WERI-Rb-1 (cell line): ENCODE measurements at regions not wholly inside any gene's neighbourhood (a gene's known extent, or its start where the extent isn't known, plus 50 kb on each side); places are given as distances from the start of the nearest gene placed in this dataset.
A peak's percentile ranks its signal among the peaks of the same experiment; 100 is the strongest.

Experiments used
- DNase-seq: peaks from one replicate; pipeline ENCODE4 v3.0.0-alpha.2; 2020
- H3K27ac ChIP-seq: fragments of 250-450 bp; sonication (Bioruptor Pico); 2 replicates; pipeline ENCODE4 v1.5.1; 2020; ENCODE audit warnings: mild to moderate bottlenecking, moderate library complexity
- H3K27me3 ChIP-seq: fragments of 250-450 bp; sonication (Bioruptor Pico); 2 replicates; pipeline ENCODE4 v1.5.1; 2021; ENCODE audit warnings: mild to moderate bottlenecking, low read depth, moderate library complexity; ENCODE audit not compliant: insufficient read depth, severe bottlenecking
- H3K36me3 ChIP-seq: fragments of 250-450 bp; sonication (Bioruptor Pico); 2 replicates; pipeline ENCODE4 v1.5.1; 2020; ENCODE audit warnings: mild to moderate bottlenecking, moderate library complexity
- H3K4me3 ChIP-seq: 2 replicates; pipeline ENCODE4 v1.5.1; 2011; ENCODE audit warnings: low read depth, mild to moderate bottlenecking, control low read depth, low read length
- H3K9me3 ChIP-seq: fragments of 250-450 bp; sonication (Bioruptor Pico); 2 replicates; pipeline ENCODE4 v1.5.1; 2021; ENCODE audit warnings: mild to moderate bottlenecking, moderate library complexity; ENCODE audit not compliant: severe bottlenecking
- TF ChIP-seq, protein P1 (sequence below): IDR thresholded peaks from 2 replicates; pipeline ENCODE4 v1.5.1; 2011; ENCODE audit warnings: low read depth, mild to moderate bottlenecking, control low read depth, inconsistent platforms, low read length

DNA sequence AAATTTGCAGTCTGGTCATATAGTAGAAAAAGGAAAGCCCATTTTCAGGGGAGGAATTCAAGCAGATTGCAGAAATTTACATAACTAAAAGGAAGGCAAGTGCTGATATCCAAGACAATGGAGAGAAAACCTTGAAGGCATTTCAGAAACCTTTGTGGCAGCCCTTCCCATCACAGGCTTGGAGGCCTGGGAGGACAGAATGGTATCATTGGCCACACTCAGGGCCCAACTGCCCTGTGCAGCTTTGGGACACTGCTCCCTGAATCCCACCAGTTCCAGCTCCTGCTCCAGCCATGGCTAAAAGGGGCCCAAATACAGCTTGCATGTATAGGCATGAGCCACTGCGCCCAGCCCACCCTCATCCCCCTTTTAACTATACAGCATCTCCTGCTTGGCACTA lies 81.1 kb upstream of the NYAP2 start:
- Histone ChIP-seq H3K27ac (no peak overlapping the region), H3K4me3 (no peak overlapping the region), H3K9me3 (peaks cover 4% of the 10 kb centered on the region), H3K36me3 (no peaks in the 10 kb centered on the region), H3K27me3 (no peaks in the 10 kb centered on the region)
- TF ChIP-seq, protein P1, sequence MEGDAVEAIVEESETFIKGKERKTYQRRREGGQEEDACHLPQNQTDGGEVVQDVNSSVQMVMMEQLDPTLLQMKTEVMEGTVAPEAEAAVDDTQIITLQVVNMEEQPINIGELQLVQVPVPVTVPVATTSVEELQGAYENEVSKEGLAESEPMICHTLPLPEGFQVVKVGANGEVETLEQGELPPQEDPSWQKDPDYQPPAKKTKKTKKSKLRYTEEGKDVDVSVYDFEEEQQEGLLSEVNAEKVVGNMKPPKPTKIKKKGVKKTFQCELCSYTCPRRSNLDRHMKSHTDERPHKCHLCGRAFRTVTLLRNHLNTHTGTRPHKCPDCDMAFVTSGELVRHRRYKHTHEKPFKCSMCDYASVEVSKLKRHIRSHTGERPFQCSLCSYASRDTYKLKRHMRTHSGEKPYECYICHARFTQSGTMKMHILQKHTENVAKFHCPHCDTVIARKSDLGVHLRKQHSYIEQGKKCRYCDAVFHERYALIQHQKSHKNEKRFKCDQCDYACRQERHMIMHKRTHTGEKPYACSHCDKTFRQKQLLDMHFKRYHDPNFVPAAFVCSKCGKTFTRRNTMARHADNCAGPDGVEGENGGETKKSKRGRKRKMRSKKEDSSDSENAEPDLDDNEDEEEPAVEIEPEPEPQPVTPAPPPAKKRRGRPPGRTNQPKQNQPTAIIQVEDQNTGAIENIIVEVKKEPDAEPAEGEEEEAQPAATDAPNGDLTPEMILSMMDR: no peak
- no peak for DNase-seq

DNA sequence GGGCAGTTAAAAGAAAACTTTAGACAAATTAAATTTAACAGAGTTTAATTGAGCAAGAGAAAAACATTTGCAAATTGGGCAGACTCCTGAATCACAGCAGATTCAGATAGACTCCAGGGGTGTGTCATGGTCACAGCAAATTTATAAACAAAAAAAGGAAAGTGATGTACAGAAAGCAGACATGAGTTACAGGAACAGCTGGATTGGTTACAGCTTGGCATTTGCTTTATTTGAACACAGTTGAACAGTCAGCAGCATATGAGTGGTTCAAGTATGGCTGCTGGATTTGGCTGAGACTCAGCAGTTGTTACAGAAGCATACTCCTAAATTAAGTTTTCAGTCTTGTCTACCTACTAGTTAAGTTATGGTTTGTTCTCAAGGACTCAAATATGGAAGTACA lies 82.3 kb upstream of the NYAP2 start:
- peaks cover 4% of the 10 kb centered on the region for H3K9me3 ChIP-seq
- no peak overlapping the region for H3K27ac ChIP-seq
- no peak overlapping the region for H3K4me3 ChIP-seq
- H3K36me3 ChIP-seq: no peaks in the 10 kb centered on the region
- no peaks in the 10 kb centered on the region for H3K27me3 ChIP-seq
- TF ChIP-seq, protein P1: no peak
- DNase-seq: no peak

DNA sequence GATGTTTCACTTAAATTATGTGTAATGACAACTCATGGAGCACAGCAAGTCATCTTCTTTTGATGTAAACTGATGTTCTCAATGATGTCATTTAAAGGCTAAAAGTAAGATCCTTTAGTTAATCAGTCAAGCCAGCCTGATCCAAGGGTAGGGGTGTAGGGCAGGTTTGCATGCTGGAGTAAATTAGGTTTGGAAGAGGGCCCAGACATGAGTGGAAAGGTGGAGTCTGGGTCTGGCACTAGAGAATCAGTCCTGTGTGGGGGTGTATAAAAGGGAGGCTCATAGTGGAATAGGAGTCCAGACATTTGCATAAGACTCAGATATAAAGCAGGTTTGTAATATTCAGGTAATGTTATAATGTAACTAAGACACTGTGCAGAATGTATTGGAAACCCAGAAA lies 88.8 kb upstream of the NYAP2 start:
- TF ChIP-seq, protein P1: no peak

DNA sequence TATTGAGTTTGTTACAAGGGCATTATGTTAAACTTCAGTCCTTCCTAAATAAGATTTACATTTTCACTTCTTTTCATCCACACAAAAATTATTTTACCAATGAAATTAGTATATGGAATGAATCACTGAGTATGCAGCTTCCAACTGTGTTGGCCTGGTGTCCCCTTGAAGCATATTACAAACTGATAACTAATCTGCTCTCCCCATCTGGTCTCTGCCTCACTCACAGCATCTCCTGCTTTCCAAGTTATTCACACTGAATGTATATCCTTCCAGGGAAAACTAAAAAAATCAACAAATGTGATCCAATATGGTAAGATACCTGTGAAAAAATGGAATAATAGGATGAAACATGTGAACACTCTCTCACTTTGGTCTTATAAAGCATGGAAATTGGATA lies 90.0 kb upstream of the NYAP2 start:
- Histone ChIP-seq H3K4me3 (no peak overlapping the region), H3K27me3 (no peaks in the 10 kb centered on the region), H3K9me3 (no peaks in the 10 kb centered on the region), H3K27ac (no peak overlapping the region), H3K36me3 (no peaks in the 10 kb centered on the region)
- DNase-seq: peak; percentile 11
- TF ChIP-seq, protein P1: no peak

More for the DNA sequence above, 88.8 kb upstream of the NYAP2 start:
- no peak overlapping the region for H3K4me3 ChIP-seq
- H3K9me3 ChIP-seq: no peaks in the 10 kb centered on the region
- no peaks in the 10 kb centered on the region for H3K27me3 ChIP-seq
- H3K27ac ChIP-seq: no peak overlapping the region
- no peaks in the 10 kb centered on the region for H3K36me3 ChIP-seq
- DNase-seq: no peak

DNA sequence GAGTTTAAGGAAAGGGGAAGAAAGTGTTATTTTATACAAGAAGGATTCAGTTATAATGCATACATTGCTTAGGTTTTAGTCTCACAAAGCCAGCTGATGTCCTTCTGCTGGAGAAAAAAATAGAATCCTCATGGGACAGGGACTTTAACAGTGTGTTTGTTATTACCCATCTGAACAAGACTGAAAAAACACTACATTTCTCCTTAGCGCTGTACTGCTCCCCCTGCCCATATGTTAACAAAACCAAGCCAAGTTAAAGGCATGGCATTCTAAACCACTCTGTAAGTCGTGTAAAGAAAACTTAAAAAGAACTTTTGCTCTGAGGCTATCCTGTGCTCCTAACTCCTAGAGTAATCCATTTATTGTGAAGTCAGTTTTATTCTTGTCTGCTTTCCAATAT lies 102.6 kb upstream of the NYAP2 start:
- TF ChIP-seq, protein P1: no peak
- H3K27ac ChIP-seq: no peak overlapping the region
- H3K9me3 ChIP-seq: peaks cover 2% of the 10 kb centered on the region
- no peaks in the 10 kb centered on the region for H3K27me3 ChIP-seq
- H3K4me3 ChIP-seq: no peak overlapping the region
- no peaks in the 10 kb centered on the region for H3K36me3 ChIP-seq
- DNase-seq: no peak

GRCh38 chr2:225295102-225295501 lies 104.4 kb upstream of the NYAP2 start:
- H3K4me3 ChIP-seq: no peak overlapping the region
- H3K27me3 ChIP-seq: no peaks in the 10 kb centered on the region
- H3K36me3 ChIP-seq: no peaks in the 10 kb centered on the region
- no peaks in the 10 kb centered on the region for H3K9me3 ChIP-seq
- TF ChIP-seq, protein P1: no peak
- H3K27ac ChIP-seq: no peak overlapping the region
- DNase-seq: no peak
